HT-29 (cell line): ENCODE measurements at regions not wholly inside any gene's neighbourhood (a gene's known extent, or its start where the extent isn't known, plus 50 kb on each side); places are given as distances from the start of the nearest gene placed in this dataset.
A peak's percentile ranks its signal among the peaks of the same experiment; 100 is the strongest.
"Not testable (repeated sequence)": the region's sequence is repeated elsewhere in the genome, so short reads cannot be mapped to it uniquely, and the experiment has no call there.

Experiments
- DNase-seq: peaks from one replicate; pipeline ENCODE4 v3.0.0-alpha.2; 2015; ENCODE audit warnings: low spot score

- peak; percentile 78 for DNase-seq
These were observed 55.1 kb downstream of the CYCS start for GRCh38 chr7:25069900-25070443.

DNA sequence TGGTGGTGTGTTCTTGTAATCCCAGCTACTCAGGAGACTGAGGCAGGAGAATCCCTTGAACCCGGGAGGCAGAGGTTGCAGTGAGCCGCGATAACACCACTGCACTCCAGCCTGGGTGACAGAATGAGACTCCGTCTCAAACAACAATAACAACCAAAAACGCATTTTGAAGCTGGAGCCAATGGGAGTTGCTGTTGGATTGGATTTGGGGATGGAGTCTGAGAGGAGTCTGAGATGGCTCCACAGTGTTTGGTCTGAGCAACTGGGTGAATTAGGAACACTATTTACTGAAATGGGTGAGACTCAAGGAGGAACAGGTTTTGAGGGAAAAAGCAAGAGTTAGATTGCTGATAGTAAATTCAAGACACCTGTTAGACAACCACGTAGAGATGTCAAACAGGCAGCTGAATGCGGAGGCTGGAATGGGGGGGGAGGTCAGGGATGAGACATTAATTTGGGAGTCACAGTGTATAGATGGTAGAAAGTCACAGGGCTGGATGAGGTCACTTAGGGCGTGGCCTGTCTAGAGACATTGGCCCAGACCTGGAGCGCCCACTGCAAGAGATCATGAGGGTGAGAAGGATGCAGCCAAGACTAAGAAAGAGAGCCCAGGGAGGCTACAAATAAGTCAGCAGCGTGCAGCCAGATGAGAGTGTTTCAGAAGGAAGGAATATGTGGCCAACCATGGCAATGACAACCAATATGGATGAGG is 56.4 kb downstream of the CYCS start:
- no peak for DNase-seq

DNA sequence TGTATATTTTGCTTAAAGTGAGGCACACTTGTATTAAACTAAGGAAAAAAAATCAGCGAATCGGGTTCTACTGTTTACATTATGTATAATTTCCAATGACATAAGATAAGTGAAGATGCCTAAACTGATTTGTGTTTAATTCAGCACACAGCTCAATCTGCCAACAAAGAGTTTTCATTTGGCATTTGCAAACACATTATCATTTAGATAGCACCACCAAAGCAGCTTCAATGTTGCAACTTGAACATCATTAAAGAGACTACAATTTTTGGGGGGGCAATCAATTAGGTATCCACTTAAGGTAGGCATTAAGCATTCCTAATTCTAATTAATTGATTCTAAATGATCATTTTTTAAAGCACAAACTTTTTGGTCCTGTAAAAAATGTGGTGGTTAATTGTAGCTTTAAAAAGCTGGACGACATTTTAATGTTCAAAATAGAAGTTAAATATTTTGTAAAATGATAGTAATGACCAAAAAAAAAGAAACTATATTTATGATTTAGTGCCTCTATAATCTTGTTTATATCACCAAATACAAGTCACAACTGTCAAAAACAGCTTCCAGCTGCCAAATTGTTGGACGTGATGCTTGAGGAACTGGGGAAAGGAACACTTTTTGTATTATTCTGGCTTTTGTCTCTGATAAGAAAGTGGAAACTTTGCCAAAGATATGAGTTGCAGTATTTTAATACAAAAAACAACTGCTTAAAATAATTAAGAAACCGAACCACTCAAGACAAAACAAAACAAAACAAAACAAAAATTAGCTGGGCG is 57.1 kb downstream of the CYCS start:
- DNase-seq: no peak

- no peak for DNase-seq
These were observed 58.8 kb downstream of the CYCS start for GRCh38 chr7:25066253-25066652.

- no peak for DNase-seq
These were observed 62.7 kb downstream of the CYCS start for GRCh38 chr7:25062380-25062779.

GRCh38 chr7:25060487-25061055 is 64.5 kb downstream of the CYCS start:
- DNase-seq: no peak

DNA sequence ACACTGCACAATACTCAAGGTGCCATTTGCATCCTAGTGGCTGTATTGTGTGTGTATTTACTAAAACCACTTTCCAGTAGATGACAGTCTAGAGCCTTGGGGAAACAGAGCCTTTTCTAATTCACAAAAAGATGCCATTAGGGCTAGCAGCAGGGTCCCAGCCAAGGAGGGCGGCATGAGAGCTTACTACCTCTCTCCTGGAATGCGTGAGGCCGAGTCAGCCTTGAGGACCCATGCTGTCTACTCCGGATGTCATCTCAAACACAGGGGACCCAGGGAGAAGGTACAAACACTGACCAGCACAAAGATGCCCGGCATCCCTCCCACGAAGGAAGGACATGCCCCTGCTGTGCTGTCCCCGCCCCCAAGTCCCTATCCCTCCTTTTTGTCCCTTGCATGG is 65.5 kb downstream of the CYCS start:
- DNase-seq: no peak

DNA sequence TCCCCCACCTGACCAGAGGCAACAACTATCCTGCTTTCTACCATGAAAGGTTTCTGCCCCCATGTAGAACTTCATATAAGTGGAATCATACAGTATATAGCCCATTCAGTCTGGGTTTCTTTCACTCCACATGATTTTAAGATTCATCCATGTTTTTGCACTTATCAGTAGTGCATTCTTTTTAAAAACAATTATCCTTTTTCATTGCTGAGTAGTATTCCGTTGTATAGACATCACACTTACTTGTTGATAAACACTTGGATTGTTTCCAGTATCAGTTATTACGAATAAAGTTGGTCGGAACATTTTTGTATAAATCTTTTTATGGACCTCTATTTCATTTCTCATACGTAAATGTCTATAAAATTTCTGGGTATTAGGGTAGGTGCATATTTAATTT is 68.7 kb downstream of the CYCS start:
- no peak for DNase-seq

GRCh38 chr7:25055520-25056220 is 69.4 kb downstream of the CYCS start:
- DNase-seq: no peak

GRCh38 chr7:25054819-25055519 is 70.1 kb downstream of the CYCS start:
- no peak for DNase-seq

- DNase-seq: no peak
These were observed 70.2 kb upstream of the OSBPL3 start for GRCh38 chr7:25050223-25050622.

GRCh38 chr7:25048444-25048834 is 68.5 kb upstream of the OSBPL3 start:
- DNase-seq: no peak

GRCh38 chr7:25047571-25048443 is 67.8 kb upstream of the OSBPL3 start:
- not testable (repeated sequence) for DNase-seq

GRCh38 chr7:25037325-25037724 is 57.3 kb upstream of the OSBPL3 start:
- DNase-seq: no peak

DNA sequence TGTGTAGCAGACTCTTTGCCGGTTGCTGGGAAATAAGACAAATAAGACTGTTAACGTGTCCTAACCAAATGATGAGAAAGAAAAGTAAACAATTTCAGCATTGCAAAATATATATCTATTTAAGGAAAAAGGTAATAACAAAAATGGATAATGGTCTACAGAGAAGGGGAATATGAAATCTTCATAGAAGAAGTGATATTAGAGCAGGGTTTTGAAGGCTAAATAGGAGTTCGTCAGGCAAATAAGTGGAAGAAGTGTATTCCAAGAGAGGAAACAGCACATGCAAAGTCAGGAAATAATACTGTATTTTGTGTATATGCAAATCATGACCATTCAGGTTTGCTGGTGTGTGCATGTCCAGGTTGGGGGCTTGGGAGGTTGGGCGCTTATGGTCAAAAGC is 55.3 kb upstream of the OSBPL3 start:
- no peak for DNase-seq

GRCh38 chr7:25034136-25034535 is 54.2 kb upstream of the OSBPL3 start:
- no peak for DNase-seq

DNA sequence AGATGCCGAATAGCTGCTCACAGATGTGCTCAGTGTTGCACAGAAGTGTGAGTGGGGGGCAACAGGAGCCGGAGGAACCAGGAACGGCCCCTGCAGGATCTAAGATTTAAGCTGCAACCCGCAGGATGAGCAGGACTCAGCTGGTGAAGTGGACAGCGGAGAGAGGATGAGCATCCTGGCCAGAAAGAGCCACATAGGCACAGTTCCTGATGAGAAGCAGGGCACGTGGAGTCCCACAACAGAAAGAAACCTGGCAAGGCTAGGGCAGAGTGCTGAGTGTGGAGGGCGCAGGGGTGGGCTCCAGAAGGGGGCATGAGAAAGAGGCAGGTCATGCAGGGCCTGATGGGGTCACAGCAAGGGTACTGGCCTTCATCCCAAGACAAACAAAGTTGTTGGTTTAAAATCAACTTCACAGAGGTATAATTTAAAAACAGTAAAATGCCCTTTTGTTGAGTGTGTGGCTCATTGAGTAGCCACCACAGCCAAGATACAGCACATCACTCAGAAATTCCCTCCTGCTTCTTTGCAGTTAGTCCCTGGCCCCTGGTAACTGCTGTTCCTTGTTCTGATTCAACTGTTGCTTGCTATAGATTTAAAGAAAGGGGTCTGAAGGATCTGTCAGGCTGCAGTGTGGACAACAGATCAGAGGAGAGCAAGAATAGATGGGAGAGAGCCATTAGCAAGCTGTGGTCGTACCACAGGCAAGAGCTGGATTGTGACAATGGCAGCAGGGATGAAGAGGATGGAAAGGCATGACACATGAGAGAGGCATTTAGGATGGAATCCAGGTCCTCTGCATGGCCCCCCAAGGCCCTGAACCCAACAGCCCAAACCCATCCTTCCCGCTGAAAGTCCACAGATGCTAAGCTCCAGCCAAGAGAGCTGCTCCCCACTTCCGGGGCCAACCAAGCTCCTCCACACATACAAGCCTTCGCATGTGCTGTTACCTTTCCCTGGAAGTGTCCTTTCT is 53.1 kb upstream of the OSBPL3 start:
- DNase-seq: no peak

- no peak for DNase-seq
These were observed 51.5 kb upstream of the OSBPL3 start for GRCh38 chr7:25031432-25031831.

DNA sequence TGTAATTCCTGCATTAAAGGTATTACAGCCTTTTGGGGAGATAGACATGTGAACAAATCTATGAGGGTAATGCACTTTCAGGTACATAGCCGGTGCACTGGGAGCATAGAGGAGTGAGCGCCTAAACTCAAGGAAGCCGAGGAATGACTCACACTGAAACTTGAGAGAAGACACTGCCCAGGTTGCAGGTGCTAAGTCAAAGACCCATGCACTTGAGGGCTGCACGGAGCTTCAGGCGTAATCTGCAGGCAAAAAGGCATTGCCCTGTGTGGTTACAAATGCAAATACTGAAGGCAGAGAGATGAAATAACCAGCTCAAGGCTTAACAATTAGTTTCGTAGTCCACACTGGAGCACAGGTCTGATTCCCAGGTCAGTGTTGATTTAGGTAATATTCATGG is 51.0 kb upstream of the OSBPL3 start:
- no peak for DNase-seq
